Testis (tissue), 2 donors: ENCODE measurements at regions not wholly inside any gene's neighbourhood (a gene's known extent, or its start where the extent isn't known, plus 50 kb on each side); places are given as distances from the start of the nearest gene placed in this dataset.

Experiments used
- DNase-seq: peaks from one replicate; pipeline ENCODE4 v3.0.0-alpha.2; 2019
- H3K27ac ChIP-seq, 2 donors: fragments of 200-600 bp; sonication (generic); one replicate each; pipeline ENCODE4 v1.5.1; 2019
- H3K27me3 ChIP-seq: fragments of 200-600 bp; sonication (generic); one replicate; pipeline ENCODE4 v1.5.1; 2019
- H3K36me3 ChIP-seq: fragments of 200-600 bp; sonication (generic); one replicate; pipeline ENCODE4 v1.5.1; 2017; ENCODE audit warnings: low read depth; ENCODE audit errors: missing control alignments
- H3K4me1 ChIP-seq: fragments of 200-600 bp; sonication (generic); one replicate; pipeline ENCODE4 v1.5.1; 2019
- H3K4me3 ChIP-seq, 2 donors: fragments of 200-600 bp; sonication (generic); one replicate each; pipeline ENCODE4 v1.5.1; 2017 to 2019
- H3K9me3 ChIP-seq: fragments of 200-600 bp; sonication (generic); one replicate; pipeline ENCODE4 v1.5.1; 2017
- CTCF ChIP-seq, 3 experiments: fragments of 450-650 bp in 2 of 3; fragments of 200-600 bp in 1 of 3; sonication (generic) in 1 of 3; IDR thresholded peaks; one replicate each; pipeline ENCODE4 v1.5.1; 2016 to 2019; ENCODE audit warnings: antibody characterized with exemption in 3 of 3, mild to moderate bottlenecking in 2 of 3, moderate library complexity in 1 of 3
- POLR2A ChIP-seq: fragments of 450-650 bp; IDR thresholded peaks from one replicate; pipeline ENCODE4 v1.6.1; 2017; ENCODE audit warnings: antibody characterized with exemption, mild to moderate bottlenecking, moderate library complexity
- WGBS, 2 donors: methylation state at CpG; one replicate each; pipeline ENCODE4 v1.1.5; 2018; 5-methylcytosine and 5-hydroxymethylcytosine counted together
- intact Hi-C: fragments of 100-400 bp; cut with DNase I; formaldehyde crosslinking; loops from one replicate; pipeline ENCODE4 v1.15.1; 2023; ENCODE audit warnings: low total_unique reads

GRCh38 chr20:1711266-1711665 lies 53.7 kb upstream of the SIRPG start:
- Histone ChIP-seq H3K4me1 (peaks cover 3% of the 10 kb centered on the region), H3K27ac (no peak overlapping the region), H3K27me3 (no peaks in the 10 kb centered on the region), H3K9me3 (no peaks in the 10 kb centered on the region), H3K36me3 (no peaks in the 10 kb centered on the region), H3K4me3 (peak overlapping the region in 1 of 2 donors; percentile 7)
- intact Hi-C loops: no loop called here
- no peak for DNase-seq
- TF ChIP-seq CTCF (IDR thresholded peaks at IDR 0.05) (no peak), POLR2A (no peak)
- WGBS, 2 donors: 67 to 74% methylated on average over 11 of the region's 11 CpGs

- no peak for DNase-seq
- no peaks in the 10 kb centered on the region for H3K9me3 ChIP-seq
- H3K4me1 ChIP-seq: peaks cover 3% of the 10 kb centered on the region
- no peak overlapping the region for H3K4me3 ChIP-seq
- no peak for TF ChIP-seq POLR2A
- TF ChIP-seq CTCF (IDR thresholded peaks at IDR 0.05): no peak
- 51 to 52% methylated on average over 7 of the region's 7 CpGs for WGBS, 2 donors
- H3K27ac ChIP-seq: no peak overlapping the region
- intact Hi-C loops: no loop called here
- no peaks in the 10 kb centered on the region for H3K27me3 ChIP-seq
- no peaks in the 10 kb centered on the region for H3K36me3 ChIP-seq
Observed at GRCh38 chr20:1710484-1710883, 52.9 kb upstream of the SIRPG start.

- no peak for DNase-seq
- 71 to 73% methylated on average over 5 to 6 of the region's 6 CpGs for WGBS, 2 donors
Observed at GRCh38 chr20:1707588-1708449, 50.2 kb upstream of the SIRPG start.

More at GRCh38 chr20:1707588-1708449, 50.2 kb upstream of the SIRPG start:
- H3K9me3 ChIP-seq: no peaks in the 10 kb centered on the region
- no peaks in the 10 kb centered on the region for H3K36me3 ChIP-seq
- TF ChIP-seq CTCF (IDR thresholded peaks at IDR 0.05) (no peak), POLR2A (no peak)
- H3K4me1 ChIP-seq: peaks cover 3% of the 10 kb centered on the region
- no peak overlapping the region for H3K4me3 ChIP-seq
- intact Hi-C loops: no loop called here
- no peak overlapping the region for H3K27ac ChIP-seq
- H3K27me3 ChIP-seq: no peaks in the 10 kb centered on the region
